ENCODE measurements at regions not wholly inside any gene's neighbourhood (a gene's known extent, or its start where the extent isn't known, plus 50 kb on each side); places are given as distances from the start of the nearest gene placed in this dataset.

DNA sequence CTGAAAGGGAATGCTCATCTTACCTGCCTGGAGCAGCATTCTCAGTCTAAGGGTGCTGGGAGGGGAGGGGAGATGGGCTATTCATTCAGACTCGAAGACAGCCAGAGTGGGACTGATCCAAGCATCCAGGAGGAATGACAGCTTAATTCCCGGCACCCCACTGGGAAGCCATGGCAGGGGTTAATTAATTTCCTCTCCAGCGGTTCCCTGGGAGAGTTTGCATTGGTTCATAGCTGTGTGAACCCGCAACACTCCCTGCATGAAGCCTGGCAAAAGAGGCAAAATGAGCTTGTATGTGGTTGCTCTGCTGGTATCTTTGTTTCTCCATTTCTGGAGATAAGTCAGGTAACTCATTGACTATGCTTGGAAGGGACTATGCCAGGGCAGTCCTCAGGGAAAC is 401.0 kb upstream of the SLC24A2 start:
- Histone ChIP-seq H3K79me2 (ENCODE audit: control insufficient read depth, insufficient read depth, low read length) (no peaks in the 10 kb centered on the region), H4K20me1 (replicated peaks; ENCODE audit: control insufficient read depth, extremely low read depth, insufficient read depth, low read length) (no peaks in the 10 kb centered on the region), H3K9ac (replicated peaks; ENCODE audit: extremely low read depth, insufficient read depth, low read length) (no peak overlapping the region), H3K4me1 (ENCODE audit: control insufficient read depth, extremely low read depth, insufficient read depth, low read length) (no peaks in the 10 kb centered on the region), H3K9me3 (replicated peaks; ENCODE audit: control insufficient read depth, insufficient read depth, low read length) (no peaks in the 10 kb centered on the region), H2AFZ (ENCODE audit: low read depth, low read length) (no peak overlapping the region), H3K27me3 (ENCODE audit: control insufficient read depth in 2 of 2, insufficient read depth in 2 of 2, low read length in 2 of 2) (no peaks in the 10 kb centered on the region), H3K4me2 (ENCODE audit: insufficient read depth, low read length) (no peak overlapping the region), H3K27ac (ENCODE audit: insufficient read depth, low read depth, low read length) (no peak overlapping the region), H3K4me3 (replicated peaks in 1 of 3; ENCODE audit: insufficient read depth in 1 of 3, low read depth in 1 of 3, low read length in 3 of 3) (no peak overlapping the region), H3K36me3 (ENCODE audit: control insufficient read depth in 2 of 2, extremely low read depth in 1 of 2, insufficient read depth in 2 of 2, low read length in 2 of 2) (no peaks in the 10 kb centered on the region), H3K9me1 (replicated peaks; ENCODE audit: control insufficient read depth, extremely low read depth, insufficient read depth, low read length) (no peaks in the 10 kb centered on the region)
- BruUV-seq (replicated peaks), result no TSS peak
- dilution Hi-C loops (cut with MboI; ENCODE audit: extremely low pct_ligation_motif_present, low sequenced_read_pairs), result no loop called here
- no peak for FAIRE-seq
- POLR2A ChIA-PET, result no interaction called here
- no peak for DNase-seq (ENCODE audit: low read depth, low spot score)
- TF ChIP-seq FOS (IDR thresholded peaks at IDR 0.05; ENCODE audit: borderline replicate concordance, insufficient read depth, low read length), result no peak
- TF ChIP-seq, protein P1, sequence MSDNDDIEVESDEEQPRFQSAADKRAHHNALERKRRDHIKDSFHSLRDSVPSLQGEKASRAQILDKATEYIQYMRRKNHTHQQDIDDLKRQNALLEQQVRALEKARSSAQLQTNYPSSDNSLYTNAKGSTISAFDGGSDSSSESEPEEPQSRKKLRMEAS (IDR thresholded peaks at IDR 0.05; ENCODE audit: insufficient read depth, insufficient read length), result no peak
- TF ChIP-seq MYC (IDR thresholded peaks at IDR 0.05; ENCODE audit: low read depth, low read length), result no peak
- no peak for TF ChIP-seq JUN (IDR thresholded peaks at IDR 0.05; ENCODE audit: borderline replicate concordance, insufficient read depth, insufficient read length, low read depth)
- TF ChIP-seq POLR2A (IDR thresholded peaks at IDR 0.05; ENCODE audit: low read depth, low read length), result no peak
- intact Hi-C loops (cut with micrococcal nuclease), result loop anchor here (10.0 kb wide), 1 partner anchor 755 kb away; no protein-coding TSS in a partner anchor
- CTCF ChIA-PET, result interaction anchor here (1.1 to 1.6 kb wide), 2 partner anchors 14 to 364 kb away, joined by 3 read pairs; no protein-coding TSS in a partner anchor

DNA sequence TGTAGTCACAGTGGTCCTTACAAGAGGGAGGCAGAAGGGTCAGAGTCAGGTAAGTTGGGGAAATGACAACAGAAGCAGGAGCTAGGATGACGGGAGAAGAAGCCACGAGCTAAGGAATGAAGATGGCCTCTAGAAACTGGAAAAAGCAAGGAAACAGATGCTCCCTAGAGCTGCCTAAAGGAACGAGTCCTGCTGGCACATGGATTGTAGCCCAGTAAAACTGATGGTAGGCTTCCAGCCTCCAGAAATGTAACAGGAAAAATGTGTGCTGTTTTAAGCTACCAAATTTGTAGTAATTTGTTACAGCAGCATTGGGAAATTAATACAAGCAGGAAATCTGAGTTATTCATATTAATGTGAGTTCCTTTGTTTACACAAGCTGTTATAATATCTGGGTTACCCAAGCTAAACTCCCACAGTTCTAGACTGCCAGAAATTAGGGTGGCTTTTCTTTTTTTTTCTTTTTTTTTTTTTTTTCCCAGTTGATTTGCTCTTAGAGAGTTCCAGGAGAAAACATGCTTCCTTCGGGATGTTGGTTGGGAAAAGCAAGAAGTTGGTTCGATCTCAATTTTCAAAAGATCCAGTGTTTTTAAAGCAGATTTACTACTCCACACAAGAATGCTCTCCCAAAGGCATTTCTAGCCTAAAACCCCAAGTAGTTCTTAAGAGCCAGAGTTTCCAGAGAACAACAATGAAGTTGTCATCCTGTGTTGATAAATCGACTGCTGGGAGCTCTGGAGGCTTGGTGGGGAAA is 400.0 kb upstream of the SLC24A2 start:
- Histone ChIP-seq H3K4me1 (ENCODE audit: control insufficient read depth, extremely low read depth, insufficient read depth, low read length) (no peaks in the 10 kb centered on the region), H3K27ac (ENCODE audit: insufficient read depth, low read depth, low read length) (no peak overlapping the region), H3K36me3 (ENCODE audit: control insufficient read depth in 2 of 2, extremely low read depth in 1 of 2, insufficient read depth in 2 of 2, low read length in 2 of 2) (no peaks in the 10 kb centered on the region), H3K9me3 (replicated peaks; ENCODE audit: control insufficient read depth, insufficient read depth, low read length) (no peaks in the 10 kb centered on the region), H3K9me1 (replicated peaks; ENCODE audit: control insufficient read depth, extremely low read depth, insufficient read depth, low read length) (no peaks in the 10 kb centered on the region), H2AFZ (ENCODE audit: low read depth, low read length) (no peak overlapping the region), H3K4me2 (ENCODE audit: insufficient read depth, low read length) (no peak overlapping the region), H3K27me3 (ENCODE audit: control insufficient read depth in 2 of 2, insufficient read depth in 2 of 2, low read length in 2 of 2) (no peaks in the 10 kb centered on the region), H3K4me3 (replicated peaks in 1 of 3; ENCODE audit: insufficient read depth in 1 of 3, low read depth in 1 of 3, low read length in 3 of 3) (no peak overlapping the region), H3K9ac (replicated peaks; ENCODE audit: extremely low read depth, insufficient read depth, low read length) (no peak overlapping the region), H3K79me2 (ENCODE audit: control insufficient read depth, insufficient read depth, low read length) (no peaks in the 10 kb centered on the region), H4K20me1 (replicated peaks; ENCODE audit: control insufficient read depth, extremely low read depth, insufficient read depth, low read length) (no peaks in the 10 kb centered on the region)
- DNase-seq (ENCODE audit: low read depth, low spot score) (no peak), FAIRE-seq (no peak)
- dilution Hi-C loops (cut with MboI; ENCODE audit: extremely low pct_ligation_motif_present, low sequenced_read_pairs) (no loop called here), intact Hi-C loops (cut with micrococcal nuclease) (no loop called here)
- POLR2A ChIA-PET, result no interaction called here
- CTCF ChIA-PET, result interaction anchor here (1.1 to 1.6 kb wide), 3 partner anchors 9 to 922 kb away, joined by 3 to 4 read pairs (median 3); no protein-coding TSS in a partner anchor
- TF ChIP-seq JUN (IDR thresholded peaks at IDR 0.05; ENCODE audit: borderline replicate concordance, insufficient read depth, insufficient read length, low read depth) (no peak), FOS (IDR thresholded peaks at IDR 0.05; ENCODE audit: borderline replicate concordance, insufficient read depth, low read length) (no peak), POLR2AphosphoS5 (IDR thresholded peaks at IDR 0.05; ENCODE audit: insufficient read depth, low read depth, low read length) (no peak), GATA2 (IDR thresholded peaks at IDR 0.05; ENCODE audit: insufficient read depth, insufficient read length, low read depth, low read length) (no peak), MYC (IDR thresholded peaks at IDR 0.05; ENCODE audit: low read depth, low read length) (no peak), EZH2 (IDR thresholded peaks at IDR 0.05; ENCODE audit: borderline replicate concordance, low read depth, low read length, severe bottlenecking) (no peak), POLR2A (IDR thresholded peaks at IDR 0.05; ENCODE audit: low read depth, low read length) (no peak)
- TF ChIP-seq, protein P2, sequence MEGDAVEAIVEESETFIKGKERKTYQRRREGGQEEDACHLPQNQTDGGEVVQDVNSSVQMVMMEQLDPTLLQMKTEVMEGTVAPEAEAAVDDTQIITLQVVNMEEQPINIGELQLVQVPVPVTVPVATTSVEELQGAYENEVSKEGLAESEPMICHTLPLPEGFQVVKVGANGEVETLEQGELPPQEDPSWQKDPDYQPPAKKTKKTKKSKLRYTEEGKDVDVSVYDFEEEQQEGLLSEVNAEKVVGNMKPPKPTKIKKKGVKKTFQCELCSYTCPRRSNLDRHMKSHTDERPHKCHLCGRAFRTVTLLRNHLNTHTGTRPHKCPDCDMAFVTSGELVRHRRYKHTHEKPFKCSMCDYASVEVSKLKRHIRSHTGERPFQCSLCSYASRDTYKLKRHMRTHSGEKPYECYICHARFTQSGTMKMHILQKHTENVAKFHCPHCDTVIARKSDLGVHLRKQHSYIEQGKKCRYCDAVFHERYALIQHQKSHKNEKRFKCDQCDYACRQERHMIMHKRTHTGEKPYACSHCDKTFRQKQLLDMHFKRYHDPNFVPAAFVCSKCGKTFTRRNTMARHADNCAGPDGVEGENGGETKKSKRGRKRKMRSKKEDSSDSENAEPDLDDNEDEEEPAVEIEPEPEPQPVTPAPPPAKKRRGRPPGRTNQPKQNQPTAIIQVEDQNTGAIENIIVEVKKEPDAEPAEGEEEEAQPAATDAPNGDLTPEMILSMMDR (IDR thresholded peaks at IDR 0.05; ENCODE audit: extremely low read depth in 1 of 2, insufficient read depth in 1 of 2, low read depth in 1 of 2, low read length in 2 of 2), result no peak
- TF ChIP-seq, protein P1 (IDR thresholded peaks at IDR 0.05; ENCODE audit: insufficient read depth, insufficient read length), result no peak
- BruUV-seq (replicated peaks), result no TSS peak

Measured in endothelial cell of umbilical vein (primary cell).